NB4 (cell line): ENCODE measurements at regions not wholly inside any gene's neighbourhood (a gene's known extent, or its start where the extent isn't known, plus 50 kb on each side); places are given as distances from the start of the nearest gene placed in this dataset.
"Not testable (repeated sequence)": the region's sequence is repeated elsewhere in the genome, so short reads cannot be mapped to it uniquely, and the experiment has no call there.

Experiments used
- DNase-seq: peaks from one replicate; pipeline ENCODE4 v3.0.0; 2010; ENCODE audit warnings: low read depth
- H3K4me3 ChIP-seq: one replicate; pipeline ENCODE4 v1.5.1; 2011; ENCODE audit warnings: mild to moderate bottlenecking, low read depth, low read length, moderate library complexity
- MAX ChIP-seq: IDR thresholded peaks from 2 replicates; pipeline ENCODE4 v1.6.1; 2011; ENCODE audit warnings: low read depth, low read length
- MYC ChIP-seq: IDR thresholded peaks from 2 replicates; pipeline ENCODE4 v1.6.1; 2011; ENCODE audit warnings: low read depth, low read length
- POLR2A ChIP-seq: IDR thresholded peaks from 2 replicates; pipeline ENCODE4 v1.6.1; 2011; ENCODE audit warnings: mild to moderate bottlenecking; ENCODE audit not compliant: insufficient read length; ENCODE audit errors: extremely low read depth
- TF ChIP-seq, protein P1 (sequence below): IDR thresholded peaks from one replicate; pipeline ENCODE4 v1.5.1; 2012; ENCODE audit warnings: low read depth, low read length

- DNase-seq, result no peak
- no peak overlapping the region for H3K4me3 ChIP-seq
- TF ChIP-seq MYC (no peak), MAX (no peak), POLR2A (no peak)
- TF ChIP-seq, protein P1, sequence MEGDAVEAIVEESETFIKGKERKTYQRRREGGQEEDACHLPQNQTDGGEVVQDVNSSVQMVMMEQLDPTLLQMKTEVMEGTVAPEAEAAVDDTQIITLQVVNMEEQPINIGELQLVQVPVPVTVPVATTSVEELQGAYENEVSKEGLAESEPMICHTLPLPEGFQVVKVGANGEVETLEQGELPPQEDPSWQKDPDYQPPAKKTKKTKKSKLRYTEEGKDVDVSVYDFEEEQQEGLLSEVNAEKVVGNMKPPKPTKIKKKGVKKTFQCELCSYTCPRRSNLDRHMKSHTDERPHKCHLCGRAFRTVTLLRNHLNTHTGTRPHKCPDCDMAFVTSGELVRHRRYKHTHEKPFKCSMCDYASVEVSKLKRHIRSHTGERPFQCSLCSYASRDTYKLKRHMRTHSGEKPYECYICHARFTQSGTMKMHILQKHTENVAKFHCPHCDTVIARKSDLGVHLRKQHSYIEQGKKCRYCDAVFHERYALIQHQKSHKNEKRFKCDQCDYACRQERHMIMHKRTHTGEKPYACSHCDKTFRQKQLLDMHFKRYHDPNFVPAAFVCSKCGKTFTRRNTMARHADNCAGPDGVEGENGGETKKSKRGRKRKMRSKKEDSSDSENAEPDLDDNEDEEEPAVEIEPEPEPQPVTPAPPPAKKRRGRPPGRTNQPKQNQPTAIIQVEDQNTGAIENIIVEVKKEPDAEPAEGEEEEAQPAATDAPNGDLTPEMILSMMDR, result no peak
Measured at GRCh38 chr3:22859618-22860017, 343.5 kb upstream of the UBE2E2 start.

DNA sequence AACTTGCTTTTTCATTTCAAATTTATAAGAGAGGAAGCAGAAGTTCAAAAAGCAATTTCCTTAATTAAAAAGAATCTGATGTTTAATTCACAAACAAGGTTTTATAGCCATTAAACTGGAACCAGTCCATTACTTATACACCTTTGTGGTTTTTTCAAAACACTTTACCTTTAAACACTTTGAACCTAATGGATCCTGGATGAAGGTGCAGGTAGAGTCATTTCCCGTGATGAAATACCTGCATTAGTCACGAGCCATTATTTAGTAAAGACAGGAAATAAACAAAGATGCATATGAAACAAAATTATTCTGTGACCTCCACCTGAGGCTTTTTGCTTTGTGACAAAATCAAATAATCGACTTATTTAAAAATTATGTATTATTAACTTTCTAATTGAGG, 341.7 kb upstream of the UBE2E2 start:
- no peak overlapping the region for H3K4me3 ChIP-seq
- TF ChIP-seq MAX (no peak), POLR2A (no peak), MYC (no peak)
- TF ChIP-seq, protein P1, result no peak
- no peak for DNase-seq

- no peak overlapping the region for H3K4me3 ChIP-seq
- DNase-seq, result no peak
- TF ChIP-seq MYC (no peak), POLR2A (no peak), MAX (no peak)
- TF ChIP-seq, protein P1, result no peak
Measured at GRCh38 chr3:22862111-22862510, 341.0 kb upstream of the UBE2E2 start.

GRCh38 chr3:22882834-22883233, 320.3 kb upstream of the UBE2E2 start:
- not testable (repeated sequence) for H3K4me3 ChIP-seq, DNase-seq

- TF ChIP-seq MYC, result no peak
- no peak for TF ChIP-seq POLR2A
- no peak for TF ChIP-seq MAX
- TF ChIP-seq, protein P1, result no peak
- DNase-seq, result no peak
- no peak overlapping the region for H3K4me3 ChIP-seq
Measured at GRCh38 chr3:22885039-22885438, 318.1 kb upstream of the UBE2E2 start.

DNA sequence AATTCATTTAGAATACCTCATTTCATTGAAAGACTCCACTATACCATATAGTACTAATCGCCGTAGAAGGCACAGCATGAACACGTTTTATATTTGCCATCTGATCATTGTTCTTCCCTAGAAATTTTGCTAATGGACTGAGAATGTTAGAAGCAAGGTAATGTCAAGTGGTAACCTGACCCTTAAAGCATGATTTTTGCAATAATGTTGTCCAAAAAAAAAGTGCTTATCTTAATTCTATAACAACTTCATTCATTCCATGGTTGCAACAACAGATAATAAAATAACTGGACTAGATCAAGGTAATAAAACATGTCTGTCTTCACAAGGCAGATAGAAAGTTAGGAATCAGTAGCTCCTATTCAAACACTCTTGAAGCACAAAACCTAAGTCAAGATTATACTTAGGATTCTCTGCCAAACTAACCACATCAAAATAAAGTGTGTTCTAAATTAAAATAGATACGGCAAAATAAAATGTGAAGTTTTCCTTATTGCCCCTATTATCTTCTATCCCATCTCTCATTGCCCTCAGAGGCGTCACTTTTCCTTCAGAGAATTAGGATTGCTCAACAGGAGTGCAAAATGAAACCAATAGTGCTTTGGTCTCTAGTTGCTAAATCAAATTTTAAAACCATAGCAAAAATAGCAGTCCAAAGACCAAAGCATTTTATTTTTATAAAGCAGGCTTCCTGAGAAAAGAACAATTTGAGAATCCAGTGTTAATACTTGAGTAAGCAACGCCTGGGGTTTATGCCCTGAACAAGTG, 317.4 kb upstream of the UBE2E2 start:
- TF ChIP-seq POLR2A (no peak), MYC (no peak), MAX (no peak)
- TF ChIP-seq, protein P1, result no peak
- no peak for DNase-seq
- no peak overlapping the region for H3K4me3 ChIP-seq
